Pancreas (tissue), 10 donors: ENCODE measurements at regions not wholly inside any gene's neighbourhood (a gene's known extent, or its start where the extent isn't known, plus 50 kb on each side); places are given as distances from the start of the nearest gene placed in this dataset.

Experiments
- ATAC-seq, 4 donors: fragments of 200-7000 bp; cut with Tn5 transposase; one replicate each; pipeline versions ENCODE4 v1.8.0 to v1.9.1; 2020; ENCODE audit warnings: mild to moderate bottlenecking in 4 of 4, moderate library complexity in 4 of 4
- DNase-seq, 6 donors: peaks; one replicate each; pipeline ENCODE4 v3.0.0-alpha.2; 2020
- FAIRE-seq: peaks from 2 replicates; lab custom pipeline; 2012; peaks lifted over from hg19 to GRCh38; lab: Jason Lieb, UNC
- H3K27ac ChIP-seq, 4 donors: fragments of 200-600 bp; sonication (generic); 1 replicate in 3 of 4; 2 replicates in 1 of 4; pipeline versions ENCODE4 v1.5.0 to v1.8.0; 2020
- H3K27me3 ChIP-seq, 4 donors: fragments of 200-600 bp; one replicate each; pipeline ENCODE4 v1.8.0; 2021
- H3K36me3 ChIP-seq, 3 donors: fragments of 200-600 bp; sonication (generic) in 1 of 3; one replicate each; pipeline versions ENCODE4 v1.5.0 to v1.8.0; 2020 to 2021
- H3K4me1 ChIP-seq, 3 donors: fragments of 200-600 bp; one replicate each; pipeline ENCODE4 v1.8.0; 2021
- H3K4me3 ChIP-seq, 4 donors: fragments of 200-600 bp; sonication (generic) in 2 of 4; one replicate each; pipeline versions ENCODE4 v1.5.0 to v1.8.0; 2020 to 2021
- H3K9me3 ChIP-seq, 4 donors: fragments of 200-600 bp; one replicate each; pipeline ENCODE4 v1.8.0; 2021
- WGBS, 2 donors: extraction: QIAGEN DNeasy Blood & Tissue Kit; methylation state at CpG; one replicate each; pipeline ENCODE4 v1.1.7; 2013; 5-methylcytosine and 5-hydroxymethylcytosine counted together
- intact Hi-C, 3 donors: fragments of 100-400 bp; cut with DNase I; formaldehyde crosslinking; loops; one replicate each; pipeline versions ENCODE4 v1.11.1 to v1.14.2; 2022
- TF ChIP-seq, protein P1 (sequence below), 4 donors: fragments of 200-600 bp; sonication (generic) in 3 of 4; IDR thresholded peaks; one replicate each; pipeline versions ENCODE4 v1.5.0 to v1.8.0; 2021; ENCODE audit warnings: antibody characterized with exemption in 4 of 4
- donor health status: healthy with polysubstance abuse.
- donor health status: DM: no; HTN: no; CAD: no; lungs with moderate emphysema.
- donor health status: DM: no; HTN: no; CAD: no.
- donor health status: control.
- donor health status: control.
- donor health status: Bipolar disorder and iron deficiency.
- donor health status: DM: yes; HTN: yes; CAD: no.
- donor health status: DM: no; HTN: no; CAD: no.
- donor health status: DM: no; HTN: no; CAD: no.
- donor health status: DM: yes; HTN: yes; CAD: no.

DNA sequence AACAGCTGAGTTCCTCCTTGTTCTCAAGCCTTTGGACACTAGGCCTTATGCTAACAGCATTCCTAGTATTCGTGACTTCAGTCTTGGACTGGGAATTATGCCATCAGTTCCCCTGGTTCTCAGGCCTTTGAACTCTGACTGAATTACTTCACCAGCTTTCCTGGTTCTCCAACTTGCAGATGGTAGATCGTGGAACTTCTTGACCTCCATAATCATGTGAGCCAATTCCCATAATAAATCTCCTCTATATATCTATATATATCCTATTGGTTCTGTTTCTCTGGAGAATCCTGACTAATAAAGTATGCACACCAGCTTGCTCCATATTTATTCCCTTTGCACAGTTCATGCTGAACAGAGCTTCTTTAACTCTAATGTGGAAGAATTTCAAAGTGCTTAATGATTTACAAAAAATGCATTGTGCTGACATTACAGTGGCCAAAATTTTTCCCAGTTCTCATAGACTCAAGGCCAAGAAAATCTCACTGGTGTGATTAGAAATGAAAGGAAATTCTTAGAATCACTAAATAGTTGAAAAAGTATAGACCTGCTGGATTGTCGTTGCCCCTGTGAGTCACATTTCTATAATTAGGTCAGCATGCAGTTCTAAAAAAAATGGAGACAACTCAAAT lies 462.9 kb upstream of the ADAMTS5 start:
- no peaks in the 10 kb centered on the region for H3K4me1 ChIP-seq
- FAIRE-seq (no peak), ATAC-seq (peak in 3 of 4 donors; percentile 28 to 49 (median 44)), DNase-seq (no peak)
- TF ChIP-seq, protein P1, sequence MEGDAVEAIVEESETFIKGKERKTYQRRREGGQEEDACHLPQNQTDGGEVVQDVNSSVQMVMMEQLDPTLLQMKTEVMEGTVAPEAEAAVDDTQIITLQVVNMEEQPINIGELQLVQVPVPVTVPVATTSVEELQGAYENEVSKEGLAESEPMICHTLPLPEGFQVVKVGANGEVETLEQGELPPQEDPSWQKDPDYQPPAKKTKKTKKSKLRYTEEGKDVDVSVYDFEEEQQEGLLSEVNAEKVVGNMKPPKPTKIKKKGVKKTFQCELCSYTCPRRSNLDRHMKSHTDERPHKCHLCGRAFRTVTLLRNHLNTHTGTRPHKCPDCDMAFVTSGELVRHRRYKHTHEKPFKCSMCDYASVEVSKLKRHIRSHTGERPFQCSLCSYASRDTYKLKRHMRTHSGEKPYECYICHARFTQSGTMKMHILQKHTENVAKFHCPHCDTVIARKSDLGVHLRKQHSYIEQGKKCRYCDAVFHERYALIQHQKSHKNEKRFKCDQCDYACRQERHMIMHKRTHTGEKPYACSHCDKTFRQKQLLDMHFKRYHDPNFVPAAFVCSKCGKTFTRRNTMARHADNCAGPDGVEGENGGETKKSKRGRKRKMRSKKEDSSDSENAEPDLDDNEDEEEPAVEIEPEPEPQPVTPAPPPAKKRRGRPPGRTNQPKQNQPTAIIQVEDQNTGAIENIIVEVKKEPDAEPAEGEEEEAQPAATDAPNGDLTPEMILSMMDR (IDR thresholded peaks at IDR 0.05) = no peak
- H3K9me3 ChIP-seq = no peaks in the 10 kb centered on the region
- no peaks in the 10 kb centered on the region for H3K27me3 ChIP-seq
- no peak overlapping the region for H3K27ac ChIP-seq
- 29 to 33% methylated on average over 3 of the region's 3 CpGs for WGBS, 2 donors
- H3K4me3 ChIP-seq = no peak overlapping the region
- intact Hi-C loops = no loop called here
- H3K36me3 ChIP-seq = no peaks in the 10 kb centered on the region

DNA sequence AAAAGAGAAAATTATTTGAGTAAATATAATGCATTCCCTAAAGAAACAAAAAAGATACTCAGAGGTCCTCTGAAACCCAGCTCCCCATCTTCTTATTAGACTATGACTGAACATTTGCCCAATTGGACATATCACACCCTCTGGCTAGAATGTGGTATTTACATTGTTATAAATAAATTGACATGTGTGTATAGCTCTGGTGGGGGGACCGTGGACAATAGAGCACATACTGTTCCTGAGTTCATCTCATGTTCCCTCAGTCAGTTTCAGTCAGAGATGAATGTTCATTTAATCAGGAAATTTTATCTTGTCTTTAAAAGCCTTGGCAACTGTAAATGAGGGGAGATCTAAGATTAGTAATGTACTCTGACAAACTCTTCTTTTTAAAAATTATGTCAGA lies 459.3 kb upstream of the ADAMTS5 start:
- intact Hi-C loops = no loop called here
- Histone ChIP-seq H3K4me1 (no peaks in the 10 kb centered on the region), H3K4me3 (no peak overlapping the region), H3K27ac (no peak overlapping the region), H3K9me3 (no peaks in the 10 kb centered on the region), H3K27me3 (no peaks in the 10 kb centered on the region), H3K36me3 (no peaks in the 10 kb centered on the region)
- no peak for DNase-seq
- TF ChIP-seq, protein P1 (IDR thresholded peaks at IDR 0.05) = no peak
- WGBS, 2 donors = 36 to 50% methylated on average over 1 of the region's 1 CpG
- FAIRE-seq = no peak
- no peak for ATAC-seq

DNA sequence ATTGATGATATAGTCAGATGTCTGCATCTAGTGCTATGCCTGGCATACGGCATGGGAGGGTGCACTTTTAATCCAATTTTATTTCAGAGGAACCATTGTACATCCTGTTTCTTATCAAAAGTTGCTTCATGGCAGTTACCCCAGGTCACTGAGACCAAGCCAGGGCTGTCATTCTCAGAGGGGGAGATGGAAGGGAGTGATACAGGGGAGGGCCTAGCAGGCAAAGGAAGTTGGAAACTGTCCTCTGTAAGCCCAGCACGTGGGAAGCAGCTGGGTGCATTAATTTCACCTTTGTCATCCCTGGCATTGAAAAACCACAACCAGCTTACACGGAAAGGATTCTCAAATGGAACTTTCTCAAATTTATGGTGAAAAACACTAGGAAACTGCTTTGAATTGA lies 458.7 kb upstream of the ADAMTS5 start:
- 37 to 40% methylated on average over 3 of the region's 3 CpGs for WGBS, 2 donors
- H3K36me3 ChIP-seq = no peaks in the 10 kb centered on the region
- intact Hi-C loops = no loop called here

DNA sequence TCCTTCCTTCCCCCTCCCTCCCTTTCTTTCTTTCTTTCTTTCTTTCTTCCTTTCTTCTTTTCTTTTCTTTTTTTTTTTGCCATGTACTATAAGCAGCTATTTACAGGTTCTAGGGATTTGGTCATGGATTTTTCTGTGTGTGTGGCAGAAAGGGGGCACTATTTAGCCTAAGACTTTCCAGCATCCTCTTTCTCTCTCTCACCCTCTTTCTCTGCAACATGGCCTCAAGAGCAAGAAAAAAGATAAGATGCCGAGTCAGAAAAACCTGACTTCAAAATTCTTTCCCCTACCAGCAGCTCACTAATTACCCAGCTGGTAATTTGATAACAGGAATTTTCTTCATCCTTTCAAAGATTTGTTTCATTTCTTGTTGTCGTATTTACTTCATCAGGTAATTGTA lies 458.3 kb upstream of the ADAMTS5 start:
- TF ChIP-seq, protein P1 (IDR thresholded peaks at IDR 0.05) = no peak
- intact Hi-C loops = no loop called here

More for the DNA sequence above, 458.7 kb upstream of the ADAMTS5 start:
- no peaks in the 10 kb centered on the region for H3K9me3 ChIP-seq
- H3K4me3 ChIP-seq = no peak overlapping the region
- ATAC-seq = peak in 2 of 4 donors; percentile 51 to 53
- DNase-seq = no peak
- H3K27ac ChIP-seq = no peak overlapping the region
- no peak for FAIRE-seq
- TF ChIP-seq, protein P1 (IDR thresholded peaks at IDR 0.05) = no peak
- H3K27me3 ChIP-seq = no peaks in the 10 kb centered on the region
- no peaks in the 10 kb centered on the region for H3K4me1 ChIP-seq

DNA sequence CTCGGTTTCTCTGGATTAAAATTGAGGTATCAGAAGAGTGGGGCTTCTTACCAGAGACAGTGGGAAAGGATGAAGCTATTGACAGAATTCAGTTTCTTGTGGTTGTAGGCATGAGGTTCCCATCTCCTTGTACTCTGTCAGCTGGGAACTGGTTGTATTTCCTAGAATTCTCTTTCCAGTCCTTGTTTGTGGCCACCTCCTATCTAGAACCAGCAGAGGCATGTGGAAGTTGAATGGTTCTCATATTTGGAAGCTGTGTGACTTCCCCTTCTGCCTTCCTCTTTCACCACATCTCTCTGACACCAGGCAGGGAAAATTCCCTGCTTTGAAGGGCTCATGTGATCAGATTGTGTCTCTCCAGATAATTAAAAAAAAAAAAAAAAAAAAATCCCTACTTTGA lies 457.7 kb upstream of the ADAMTS5 start:
- Histone ChIP-seq H3K9me3 (no peaks in the 10 kb centered on the region), H3K27me3 (no peaks in the 10 kb centered on the region), H3K27ac (no peak overlapping the region), H3K4me3 (no peak overlapping the region), H3K36me3 (no peaks in the 10 kb centered on the region), H3K4me1 (no peaks in the 10 kb centered on the region)
- TF ChIP-seq, protein P1 (IDR thresholded peaks at IDR 0.05) = no peak
- 71 to 86% methylated on average over 1 of the region's 1 CpG for WGBS, 2 donors
- intact Hi-C loops = no loop called here
- ATAC-seq (no peak), FAIRE-seq (no peak), DNase-seq (no peak)

More for the DNA sequence above, 458.3 kb upstream of the ADAMTS5 start:
- 61 to 62% methylated on average over 2 of the region's 2 CpGs for WGBS, 2 donors
- Histone ChIP-seq H3K27ac (no peak overlapping the region), H3K4me3 (no peak overlapping the region), H3K4me1 (no peaks in the 10 kb centered on the region), H3K9me3 (no peaks in the 10 kb centered on the region), H3K27me3 (no peaks in the 10 kb centered on the region), H3K36me3 (no peaks in the 10 kb centered on the region)
- FAIRE-seq (no peak), DNase-seq (no peak), ATAC-seq (no peak)
